IMR-90 (cell line): ENCODE measurements at regions not wholly inside any gene's neighbourhood (a gene's known extent, or its start where the extent isn't known, plus 50 kb on each side); places are given as distances from the start of the nearest gene placed in this dataset.

ENCODE experiments used
- ATAC-seq: fragments of 200-7000 bp; cut with Tn5 transposase; 2 replicates; pipeline ENCODE4 v1.9.1; 2020; ENCODE audit warnings: low read depth, mild to moderate bottlenecking, moderate library complexity
- BruUV-seq: library from RNA; stranded (reverse); fragments of 400-500 nt; replicated peaks from 2 replicates; lab custom pipeline; 2021; lab: Mats Ljungman, UMichigan
- CTCF ChIA-PET: fragments of 300-600 bp; formaldehyde crosslinking; extraction: SDS; loops from one replicate; lab custom pipeline; 2021; ENCODE audit warnings: antibody characterized with exemption; lab: Yijun Ruan, JAX
- POLR2A ChIA-PET: fragments of 300-600 bp; sonication (Branson Sonifier 250); formaldehyde crosslinking; loops from one replicate; lab custom pipeline; 2022; ENCODE audit warnings: antibody characterized with exemption; ENCODE audit not compliant: unreplicated experiment; lab: Charles Lee
- DNase-seq: peaks from one replicate; pipeline ENCODE4 v3.0.0; 2013
- H2AFZ ChIP-seq: replicated peaks from 2 replicates; pipeline ENCODE3; 2013; ENCODE audit warnings: low read length, mild to moderate bottlenecking; ENCODE audit not compliant: poor library complexity
- H2AK5ac ChIP-seq: 2 replicates; pipeline ENCODE4 v1.6.1; 2013; ENCODE audit warnings: low read depth, low read length, inconsistent platforms
- H2AK9ac ChIP-seq: replicated peaks from 2 replicates; pipeline ENCODE3; 2013; ENCODE audit warnings: mild to moderate bottlenecking, low read depth, low read length, moderate library complexity; ENCODE audit not compliant: poor library complexity
- H2BK120ac ChIP-seq: 2 replicates; pipeline ENCODE4 v1.6.1; 2013; ENCODE audit warnings: low read depth, low read length, inconsistent platforms
- H2BK15ac ChIP-seq: 3 replicates; pipeline ENCODE4 v1.6.1; 2013; ENCODE audit warnings: low read depth, low read length, inconsistent platforms
- H2BK20ac ChIP-seq: 2 replicates; pipeline ENCODE4 v1.6.1; 2013; ENCODE audit warnings: low read depth, mild to moderate bottlenecking, inconsistent platforms, low read length, moderate library complexity
- H2BK5ac ChIP-seq: 2 replicates; pipeline ENCODE4 v1.6.1; 2013; ENCODE audit warnings: mild to moderate bottlenecking, low read depth, low read length, inconsistent platforms; ENCODE audit not compliant: poor library complexity, severe bottlenecking
- H3K14ac ChIP-seq: replicated peaks from 2 replicates; pipeline ENCODE4 v1.6.1; 2013; ENCODE audit warnings: low read depth, low read length, inconsistent platforms
- H3K18ac ChIP-seq: 2 replicates; pipeline ENCODE4 v1.6.1; 2013; ENCODE audit warnings: low read depth, low read length, control low read depth
- H3K23ac ChIP-seq: 2 replicates; pipeline ENCODE4 v1.6.1; 2013; ENCODE audit warnings: low read depth, low read length, inconsistent platforms
- H3K27ac ChIP-seq: 2 replicates; pipeline ENCODE4 v1.5.1; 2013; ENCODE audit warnings: mild to moderate bottlenecking, control low read depth, low read length; ENCODE audit not compliant: insufficient read depth
- H3K27me3 ChIP-seq: 2 replicates; pipeline ENCODE4 v1.6.1; 2013; ENCODE audit warnings: low read length; ENCODE audit not compliant: control insufficient read depth, insufficient read depth
- H3K36me3 ChIP-seq: 2 replicates; pipeline ENCODE4 v1.6.1; 2013; ENCODE audit warnings: low read length, mixed read lengths; ENCODE audit not compliant: control insufficient read depth, insufficient read depth
- H3K4ac ChIP-seq: 2 replicates; pipeline ENCODE4 v1.6.1; 2013; ENCODE audit warnings: low read depth, low read length, inconsistent platforms
- H3K4me1 ChIP-seq: 2 replicates; pipeline ENCODE4 v1.6.1; 2013; ENCODE audit warnings: low read length, mixed read lengths; ENCODE audit not compliant: control insufficient read depth, insufficient read depth
- H3K4me2 ChIP-seq: 2 replicates; pipeline ENCODE4 v1.6.1; 2013; ENCODE audit warnings: low read depth, mild to moderate bottlenecking, control low read depth, low read length, moderate library complexity
- H3K4me3 ChIP-seq: 2 replicates; pipeline ENCODE4 v1.5.1; 2013; ENCODE audit warnings: low read depth, mild to moderate bottlenecking, control low read depth, low read length, moderate library complexity; ENCODE audit not compliant: insufficient read depth
- H3K56ac ChIP-seq: 2 replicates; pipeline ENCODE4 v1.6.1; 2013; ENCODE audit warnings: low read length, inconsistent platforms; ENCODE audit not compliant: insufficient read depth; ENCODE audit errors: extremely low read depth
- H3K79me1 ChIP-seq, 2 experiments: 2 replicates each; pipeline ENCODE4 v1.6.1; 2013; ENCODE audit warnings: low read length in 2 of 2, inconsistent platforms in 1 of 2, low read depth in 1 of 2
- H3K9ac ChIP-seq: 2 replicates; pipeline ENCODE4 v1.6.1; 2013; ENCODE audit warnings: low read depth, low read length, control low read depth
- H3K9me1 ChIP-seq: 2 replicates; pipeline ENCODE4 v1.6.1; 2013; ENCODE audit warnings: low read length, inconsistent platforms; ENCODE audit not compliant: insufficient read depth
- H3K9me3 ChIP-seq: 2 replicates; pipeline ENCODE4 v1.6.1; 2013; ENCODE audit warnings: low read length; ENCODE audit not compliant: control insufficient read depth, insufficient read depth
- H4K20me1 ChIP-seq: 2 replicates; pipeline ENCODE4 v1.6.1; 2013; ENCODE audit warnings: low read length, inconsistent platforms; ENCODE audit not compliant: insufficient read depth
- H4K5ac ChIP-seq: 2 replicates; pipeline ENCODE4 v1.6.1; 2013; ENCODE audit warnings: mild to moderate bottlenecking, low read depth, low read length, control low read depth
- H4K8ac ChIP-seq, 2 experiments: 2 replicates each; pipeline ENCODE4 v1.6.1; 2013; ENCODE audit warnings: low read depth in 2 of 2, low read length in 2 of 2, control low read depth in 1 of 2, inconsistent platforms in 1 of 2
- H4K91ac ChIP-seq: 2 replicates; pipeline ENCODE4 v1.6.1; 2013; ENCODE audit warnings: low read depth, low read length, inconsistent platforms; ENCODE audit not compliant: insufficient read depth
- BHLHE40 ChIP-seq: fragments of 150-350 bp; IDR thresholded peaks from 2 replicates; pipeline ENCODE4 v1.6.1; 2016; ENCODE audit warnings: mild to moderate bottlenecking, low read depth, low read length
- CEBPB ChIP-seq: IDR thresholded peaks from 2 replicates; pipeline ENCODE4 v1.6.1; 2012; ENCODE audit warnings: low read depth, low read length, improper control_type of control experiment
- CHD1 ChIP-seq: IDR thresholded peaks from 2 replicates; pipeline ENCODE4 v1.6.1; 2012; ENCODE audit warnings: low read depth, low read length, improper control_type of control experiment
- NFE2L2 ChIP-seq: fragments of 150-350 bp; IDR thresholded peaks from 2 replicates; pipeline ENCODE4 v1.6.1; 2016; ENCODE audit warnings: low read depth, mild to moderate bottlenecking, low read length
- RFX5 ChIP-seq: IDR thresholded peaks from 2 replicates; pipeline ENCODE4 v1.8.0; 2012; ENCODE audit warnings: low read depth, mild to moderate bottlenecking, low read length, moderate library complexity
- SMC3 ChIP-seq: fragments of 150-350 bp; IDR thresholded peaks from 2 replicates; pipeline ENCODE4 v1.6.1; 2016; ENCODE audit warnings: low read depth, mild to moderate bottlenecking, antibody characterized with exemption, low read length, moderate library complexity
- WGBS, 2 experiments: methylation state at CpG; one replicate each; pipeline versions ENCODE4 v1.1.5 to v1.1.7; 2013; ENCODE audit warnings: missing lambda C conversion rate in 2 of 2; ENCODE audit not compliant: insufficient read length in 1 of 2; ENCODE audit errors: extremely low coverage in 2 of 2; 5-methylcytosine and 5-hydroxymethylcytosine counted together
- dilution Hi-C: fragments of 300-500 bp; cut with HindIII; formaldehyde crosslinking; loops from one replicate; pipeline ENCODE4 v1.14.3; 2018; ENCODE audit warnings: low sequenced_read_pairs; ENCODE audit not compliant: unreplicated experiment
- in situ Hi-C: fragments of 300-500 bp; cut with MboI; formaldehyde crosslinking; loops from 3 replicates; pipeline ENCODE4 v1.14.3; 2019; ENCODE audit warnings: low sequenced_read_pairs, inconsistent platforms, mixed read lengths
- intact Hi-C: fragments of 100-400 bp; cut with micrococcal nuclease; formaldehyde crosslinking; loops from 2 replicates; pipeline ENCODE4 v1.10.0; 2022
- TF ChIP-seq, protein P1 (sequence below): conservative IDR thresholded peaks from 2 replicates; pipeline ENCODE4 v1.5.1; 2012; ENCODE audit warnings: mild to moderate bottlenecking, low read depth, low read length, improper control_type of control experiment
- TF ChIP-seq, protein P2 (sequence below): fragments of 150-350 bp; IDR thresholded peaks from 2 replicates; pipeline ENCODE4 v1.6.1; 2016; ENCODE audit warnings: low read depth, mild to moderate bottlenecking, low read length, moderate library complexity, borderline replicate concordance

DNA sequence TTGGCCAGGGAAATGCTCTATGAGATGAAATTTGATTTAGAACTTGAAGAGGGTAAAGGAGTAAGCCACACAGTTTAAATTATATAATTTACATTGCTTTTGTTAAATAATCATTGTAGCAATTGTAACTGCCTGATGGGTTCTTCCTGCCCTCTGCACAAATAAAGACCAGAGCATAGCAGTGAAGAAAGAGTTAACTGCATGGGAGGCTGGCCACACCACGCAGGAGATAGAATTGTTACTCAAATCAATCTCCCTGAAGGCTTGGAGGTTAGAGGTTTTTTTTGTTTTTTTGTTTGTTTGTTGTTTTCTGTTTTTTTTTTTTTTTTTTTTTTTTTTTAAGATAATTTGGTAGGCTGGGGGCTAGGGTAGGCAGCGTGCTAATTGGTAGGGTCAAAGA lies 467.0 kb upstream of the GOT2 start:
- Histone ChIP-seq H3K79me1 (no peaks in the 10 kb centered on the region), H4K8ac (no peak overlapping the region), H3K4me3 (no peak overlapping the region), H2AK5ac (no peak overlapping the region), H2BK20ac (no peak overlapping the region), H2AK9ac (no peak overlapping the region), H3K9me1 (no peaks in the 10 kb centered on the region), H4K5ac (no peak overlapping the region), H3K36me3 (no peaks in the 10 kb centered on the region), H3K14ac (no peak overlapping the region), H3K18ac (no peak overlapping the region), H4K20me1 (no peaks in the 10 kb centered on the region), H2AFZ (no peak overlapping the region), H3K56ac (no peak overlapping the region), H3K27me3 (no peaks in the 10 kb centered on the region), H3K27ac (no peak overlapping the region), H3K4me1 (no peaks in the 10 kb centered on the region), H4K91ac (no peak overlapping the region), H2BK120ac (no peak overlapping the region), H2BK15ac (no peak overlapping the region), H3K4ac (no peak overlapping the region), H3K23ac (no peak overlapping the region), H3K4me2 (no peak overlapping the region), H2BK5ac (no peak overlapping the region), H3K9me3 (0 out of 2 replicates have a peak, but pooled peaks cover 2% of the 10 kb centered on the region), H3K9ac (no peak overlapping the region)
- no peak for ATAC-seq
- WGBS, 2 experiments, result no CpG with 5 or more reads among the region's 2 CpGs
- TF ChIP-seq, protein P1, sequence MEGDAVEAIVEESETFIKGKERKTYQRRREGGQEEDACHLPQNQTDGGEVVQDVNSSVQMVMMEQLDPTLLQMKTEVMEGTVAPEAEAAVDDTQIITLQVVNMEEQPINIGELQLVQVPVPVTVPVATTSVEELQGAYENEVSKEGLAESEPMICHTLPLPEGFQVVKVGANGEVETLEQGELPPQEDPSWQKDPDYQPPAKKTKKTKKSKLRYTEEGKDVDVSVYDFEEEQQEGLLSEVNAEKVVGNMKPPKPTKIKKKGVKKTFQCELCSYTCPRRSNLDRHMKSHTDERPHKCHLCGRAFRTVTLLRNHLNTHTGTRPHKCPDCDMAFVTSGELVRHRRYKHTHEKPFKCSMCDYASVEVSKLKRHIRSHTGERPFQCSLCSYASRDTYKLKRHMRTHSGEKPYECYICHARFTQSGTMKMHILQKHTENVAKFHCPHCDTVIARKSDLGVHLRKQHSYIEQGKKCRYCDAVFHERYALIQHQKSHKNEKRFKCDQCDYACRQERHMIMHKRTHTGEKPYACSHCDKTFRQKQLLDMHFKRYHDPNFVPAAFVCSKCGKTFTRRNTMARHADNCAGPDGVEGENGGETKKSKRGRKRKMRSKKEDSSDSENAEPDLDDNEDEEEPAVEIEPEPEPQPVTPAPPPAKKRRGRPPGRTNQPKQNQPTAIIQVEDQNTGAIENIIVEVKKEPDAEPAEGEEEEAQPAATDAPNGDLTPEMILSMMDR, result no peak
- TF ChIP-seq CHD1, result no peak
- TF ChIP-seq RFX5, result no peak
- no peak for TF ChIP-seq NFE2L2
- TF ChIP-seq, protein P2, sequence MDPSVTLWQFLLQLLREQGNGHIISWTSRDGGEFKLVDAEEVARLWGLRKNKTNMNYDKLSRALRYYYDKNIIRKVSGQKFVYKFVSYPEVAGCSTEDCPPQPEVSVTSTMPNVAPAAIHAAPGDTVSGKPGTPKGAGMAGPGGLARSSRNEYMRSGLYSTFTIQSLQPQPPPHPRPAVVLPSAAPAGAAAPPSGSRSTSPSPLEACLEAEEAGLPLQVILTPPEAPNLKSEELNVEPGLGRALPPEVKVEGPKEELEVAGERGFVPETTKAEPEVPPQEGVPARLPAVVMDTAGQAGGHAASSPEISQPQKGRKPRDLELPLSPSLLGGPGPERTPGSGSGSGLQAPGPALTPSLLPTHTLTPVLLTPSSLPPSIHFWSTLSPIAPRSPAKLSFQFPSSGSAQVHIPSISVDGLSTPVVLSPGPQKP, result no peak
- TF ChIP-seq CEBPB, result no peak
- no peak for TF ChIP-seq SMC3
- no peak for TF ChIP-seq BHLHE40
- BruUV-seq, result no TSS peak
- dilution Hi-C loops, result no loop called here
- CTCF ChIA-PET, result no interaction called here
- POLR2A ChIA-PET, result no interaction called here
- DNase-seq, result no peak
- in situ Hi-C loops, result no loop called here
- intact Hi-C loops, result no loop called here
